ENCODE measurements at regions not wholly inside any gene's neighbourhood (a gene's known extent, or its start where the extent isn't known, plus 50 kb on each side); places are given as distances from the start of the nearest gene placed in this dataset.
"Not testable (repeated sequence)": the region's sequence is repeated elsewhere in the genome, so short reads cannot be mapped to it uniquely, and the experiment has no call there.

DNA sequence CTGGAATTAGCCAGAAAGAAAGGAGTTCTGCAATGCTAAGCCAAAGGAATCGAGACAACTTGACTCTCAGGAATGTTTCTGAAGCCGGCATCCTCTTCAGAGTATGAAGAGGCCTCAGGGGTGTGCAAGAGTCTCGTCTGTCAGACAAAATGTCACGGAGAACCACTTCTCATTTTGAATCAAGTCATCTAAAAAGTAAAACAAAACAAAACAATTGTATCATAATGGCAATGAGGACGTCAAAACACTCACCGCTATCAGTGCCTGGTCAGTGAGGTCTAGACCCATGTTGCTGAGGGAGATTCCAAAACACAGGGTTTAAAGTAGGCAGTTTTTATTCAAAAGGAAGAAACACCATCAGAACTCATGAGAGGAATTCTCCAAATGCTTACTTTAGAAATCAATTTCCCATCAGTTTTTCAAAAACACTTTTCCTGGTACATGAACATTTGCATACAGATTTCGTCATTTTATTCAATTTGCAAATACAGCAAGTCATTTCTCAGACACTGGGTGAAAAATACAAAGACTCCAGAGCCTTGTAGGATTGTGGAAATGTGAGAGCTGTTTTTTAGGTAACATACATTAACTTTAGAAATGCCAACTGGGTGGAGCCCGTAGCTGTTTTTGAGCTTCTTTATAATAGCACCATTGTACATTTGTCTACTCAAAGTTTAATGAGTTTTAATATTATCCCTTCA is 89.5 kb upstream of the MAP3K1 start:
- H3K4me2 ChIP-seq (ENCODE audit: low read length) = no peak overlapping the region
- no peaks in the 10 kb centered on the region for H3K27me3 ChIP-seq (ENCODE audit: insufficient read depth, low read depth, low read length)
- no peaks in the 10 kb centered on the region for H3F3A ChIP-seq (ENCODE audit: insufficient read depth, low read length, poor library complexity, severe bottlenecking)
- H4K20me1 ChIP-seq (ENCODE audit: insufficient read depth) = no peaks in the 10 kb centered on the region
- no peak overlapping the region for H2AFZ ChIP-seq (ENCODE audit: low read depth, low read length)
- no peaks in the 10 kb centered on the region for H3K79me2 ChIP-seq (replicated peaks; ENCODE audit: insufficient read depth, low read length)
- H3K9me3 ChIP-seq (ENCODE audit: low read length) = no peaks in the 10 kb centered on the region
- no peak overlapping the region for H3K27ac ChIP-seq (ENCODE audit: low read length)
- TF ChIP-seq, protein P1, sequence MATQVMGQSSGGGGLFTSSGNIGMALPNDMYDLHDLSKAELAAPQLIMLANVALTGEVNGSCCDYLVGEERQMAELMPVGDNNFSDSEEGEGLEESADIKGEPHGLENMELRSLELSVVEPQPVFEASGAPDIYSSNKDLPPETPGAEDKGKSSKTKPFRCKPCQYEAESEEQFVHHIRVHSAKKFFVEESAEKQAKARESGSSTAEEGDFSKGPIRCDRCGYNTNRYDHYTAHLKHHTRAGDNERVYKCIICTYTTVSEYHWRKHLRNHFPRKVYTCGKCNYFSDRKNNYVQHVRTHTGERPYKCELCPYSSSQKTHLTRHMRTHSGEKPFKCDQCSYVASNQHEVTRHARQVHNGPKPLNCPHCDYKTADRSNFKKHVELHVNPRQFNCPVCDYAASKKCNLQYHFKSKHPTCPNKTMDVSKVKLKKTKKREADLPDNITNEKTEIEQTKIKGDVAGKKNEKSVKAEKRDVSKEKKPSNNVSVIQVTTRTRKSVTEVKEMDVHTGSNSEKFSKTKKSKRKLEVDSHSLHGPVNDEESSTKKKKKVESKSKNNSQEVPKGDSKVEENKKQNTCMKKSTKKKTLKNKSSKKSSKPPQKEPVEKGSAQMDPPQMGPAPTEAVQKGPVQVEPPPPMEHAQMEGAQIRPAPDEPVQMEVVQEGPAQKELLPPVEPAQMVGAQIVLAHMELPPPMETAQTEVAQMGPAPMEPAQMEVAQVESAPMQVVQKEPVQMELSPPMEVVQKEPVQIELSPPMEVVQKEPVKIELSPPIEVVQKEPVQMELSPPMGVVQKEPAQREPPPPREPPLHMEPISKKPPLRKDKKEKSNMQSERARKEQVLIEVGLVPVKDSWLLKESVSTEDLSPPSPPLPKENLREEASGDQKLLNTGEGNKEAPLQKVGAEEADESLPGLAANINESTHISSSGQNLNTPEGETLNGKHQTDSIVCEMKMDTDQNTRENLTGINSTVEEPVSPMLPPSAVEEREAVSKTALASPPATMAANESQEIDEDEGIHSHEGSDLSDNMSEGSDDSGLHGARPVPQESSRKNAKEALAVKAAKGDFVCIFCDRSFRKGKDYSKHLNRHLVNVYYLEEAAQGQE (IDR thresholded peaks at IDR 0.05; ENCODE audit: borderline replicate concordance) = no peak
- no peak for TF ChIP-seq RAD21 (conservative IDR thresholded peaks at IDR 0.05)
- no peak for TF ChIP-seq POLR2AphosphoS5 (IDR thresholded peaks at IDR 0.05)
- no peak for TF ChIP-seq TAF1 (IDR thresholded peaks at IDR 0.05; ENCODE audit: low read depth)
- TF ChIP-seq, protein P2, sequence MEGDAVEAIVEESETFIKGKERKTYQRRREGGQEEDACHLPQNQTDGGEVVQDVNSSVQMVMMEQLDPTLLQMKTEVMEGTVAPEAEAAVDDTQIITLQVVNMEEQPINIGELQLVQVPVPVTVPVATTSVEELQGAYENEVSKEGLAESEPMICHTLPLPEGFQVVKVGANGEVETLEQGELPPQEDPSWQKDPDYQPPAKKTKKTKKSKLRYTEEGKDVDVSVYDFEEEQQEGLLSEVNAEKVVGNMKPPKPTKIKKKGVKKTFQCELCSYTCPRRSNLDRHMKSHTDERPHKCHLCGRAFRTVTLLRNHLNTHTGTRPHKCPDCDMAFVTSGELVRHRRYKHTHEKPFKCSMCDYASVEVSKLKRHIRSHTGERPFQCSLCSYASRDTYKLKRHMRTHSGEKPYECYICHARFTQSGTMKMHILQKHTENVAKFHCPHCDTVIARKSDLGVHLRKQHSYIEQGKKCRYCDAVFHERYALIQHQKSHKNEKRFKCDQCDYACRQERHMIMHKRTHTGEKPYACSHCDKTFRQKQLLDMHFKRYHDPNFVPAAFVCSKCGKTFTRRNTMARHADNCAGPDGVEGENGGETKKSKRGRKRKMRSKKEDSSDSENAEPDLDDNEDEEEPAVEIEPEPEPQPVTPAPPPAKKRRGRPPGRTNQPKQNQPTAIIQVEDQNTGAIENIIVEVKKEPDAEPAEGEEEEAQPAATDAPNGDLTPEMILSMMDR (IDR thresholded peaks at IDR 0.05; ENCODE audit: poor library complexity, severe bottlenecking) = no peak
- TF ChIP-seq EZH2 (IDR thresholded peaks at IDR 0.05; ENCODE audit: borderline replicate concordance, insufficient read depth, low read length, poor library complexity, severe bottlenecking) = no peak
- no peak for TF ChIP-seq SMC3 (conservative IDR thresholded peaks at IDR 0.05; ENCODE audit: poor library complexity)
- no peak overlapping the region for H3K4me3 ChIP-seq (ENCODE audit: low read length)
- H3K9me2 ChIP-seq (ENCODE audit: insufficient read depth, low read length) = no peaks in the 10 kb centered on the region
- no peaks in the 10 kb centered on the region for H3K36me3 ChIP-seq (ENCODE audit: insufficient read depth, low read length)
- H3K9ac ChIP-seq (ENCODE audit: low read length) = no peak overlapping the region

DNA sequence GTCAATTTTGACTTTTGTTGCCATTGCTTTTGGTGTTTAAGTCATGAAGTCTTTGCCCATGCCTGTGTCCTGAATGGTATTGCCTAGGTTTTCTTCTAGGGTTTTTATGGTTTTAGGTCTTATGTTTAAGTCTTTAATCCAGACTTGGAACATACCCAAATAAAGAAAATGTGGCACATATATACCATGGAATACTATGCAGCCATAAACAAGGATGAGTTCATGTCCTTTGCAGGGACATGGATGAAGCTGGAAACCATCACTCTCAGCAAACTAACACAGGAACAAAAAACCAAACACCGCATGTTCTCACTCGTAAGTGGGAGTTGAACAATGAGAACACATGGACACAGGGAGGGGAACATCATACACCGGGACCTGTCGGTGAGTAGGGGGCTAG is 90.5 kb upstream of the MAP3K1 start:
- not testable (repeated sequence) for H3F3A ChIP-seq (ENCODE audit: insufficient read depth, low read length, poor library complexity, severe bottlenecking); H3K27ac ChIP-seq (ENCODE audit: low read length); H3K9me3 ChIP-seq (ENCODE audit: low read length)

DNA sequence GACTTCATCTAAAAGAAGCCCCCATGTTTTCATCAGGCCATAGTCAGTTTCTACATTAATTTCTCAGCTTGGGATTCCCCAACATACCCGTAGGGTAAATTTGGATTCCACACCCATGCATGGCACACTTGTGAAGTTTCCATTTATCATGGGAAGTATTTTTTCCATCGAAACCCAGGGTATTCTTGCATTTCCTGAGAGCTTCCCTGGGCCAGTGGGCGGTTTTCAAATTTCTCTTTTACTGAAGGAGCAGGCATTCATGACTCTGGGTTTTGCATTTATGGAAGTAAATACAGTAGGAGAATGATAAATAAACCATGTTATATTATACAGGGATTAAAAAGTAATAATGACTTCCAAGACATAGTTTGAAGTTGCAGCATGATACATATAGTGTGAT is 93.0 kb upstream of the MAP3K1 start:
- Histone ChIP-seq H3K9ac (ENCODE audit: low read length) (no peak overlapping the region), H3F3A (ENCODE audit: insufficient read depth, low read length, poor library complexity, severe bottlenecking) (no peaks in the 10 kb centered on the region), H3K36me3 (ENCODE audit: insufficient read depth, low read length) (no peaks in the 10 kb centered on the region), H3K4me2 (ENCODE audit: low read length) (no peak overlapping the region), H3K27me3 (ENCODE audit: insufficient read depth, low read depth, low read length) (no peaks in the 10 kb centered on the region), H3K4me3 (ENCODE audit: low read length) (no peak overlapping the region), H4K20me1 (ENCODE audit: insufficient read depth) (no peaks in the 10 kb centered on the region), H3K9me2 (ENCODE audit: insufficient read depth, low read length) (no peaks in the 10 kb centered on the region), H3K79me2 (replicated peaks; ENCODE audit: insufficient read depth, low read length) (no peaks in the 10 kb centered on the region), H3K27ac (ENCODE audit: low read length) (no peak overlapping the region), H3K9me3 (ENCODE audit: low read length) (no peaks in the 10 kb centered on the region), H2AFZ (ENCODE audit: low read depth, low read length) (no peak overlapping the region)
- TF ChIP-seq EZH2 (IDR thresholded peaks at IDR 0.05; ENCODE audit: borderline replicate concordance, insufficient read depth, low read length, poor library complexity, severe bottlenecking) (no peak), TAF1 (IDR thresholded peaks at IDR 0.05; ENCODE audit: low read depth) (no peak), MXI1 (conservative IDR thresholded peaks at IDR 0.05; ENCODE audit: poor library complexity, severe bottlenecking) (no peak), RAD21 (conservative IDR thresholded peaks at IDR 0.05) (no peak), SMC3 (conservative IDR thresholded peaks at IDR 0.05; ENCODE audit: poor library complexity) (no peak), EP300 (conservative IDR thresholded peaks at IDR 0.05; ENCODE audit: poor library complexity, severe bottlenecking) (no peak), POLR2AphosphoS5 (IDR thresholded peaks at IDR 0.05) (no peak)
- TF ChIP-seq, protein P1 (IDR thresholded peaks at IDR 0.05; ENCODE audit: borderline replicate concordance) = no peak
- TF ChIP-seq, protein P2 (IDR thresholded peaks at IDR 0.05; ENCODE audit: poor library complexity, severe bottlenecking) = no peak

More for the DNA sequence above, 90.5 kb upstream of the MAP3K1 start:
- H3K9ac ChIP-seq (ENCODE audit: low read length); H3K9me2 ChIP-seq (ENCODE audit: insufficient read depth, low read length); H3K4me2 ChIP-seq (ENCODE audit: low read length); H4K20me1 ChIP-seq (ENCODE audit: insufficient read depth); H3K36me3 ChIP-seq (ENCODE audit: insufficient read depth, low read length); H3K27me3 ChIP-seq (ENCODE audit: insufficient read depth, low read depth, low read length); H3K79me2 ChIP-seq (replicated peaks; ENCODE audit: insufficient read depth, low read length); H2AFZ ChIP-seq (ENCODE audit: low read depth, low read length); H3K4me3 ChIP-seq (ENCODE audit: low read length): not testable (repeated sequence)
